Kidney capillary endothelial cell (primary cell): ENCODE measurements at regions not wholly inside any gene's neighbourhood (a gene's known extent, or its start where the extent isn't known, plus 50 kb on each side); places are given as distances from the start of the nearest gene placed in this dataset.
"Not testable (repeated sequence)": the region's sequence is repeated elsewhere in the genome, so short reads cannot be mapped to it uniquely, and the experiment has no call there.

Source experiments
- DNase-seq: peaks from one replicate; pipeline ENCODE4 v3.0.0-alpha.2; 2018; ENCODE audit warnings: low spot score

DNA sequence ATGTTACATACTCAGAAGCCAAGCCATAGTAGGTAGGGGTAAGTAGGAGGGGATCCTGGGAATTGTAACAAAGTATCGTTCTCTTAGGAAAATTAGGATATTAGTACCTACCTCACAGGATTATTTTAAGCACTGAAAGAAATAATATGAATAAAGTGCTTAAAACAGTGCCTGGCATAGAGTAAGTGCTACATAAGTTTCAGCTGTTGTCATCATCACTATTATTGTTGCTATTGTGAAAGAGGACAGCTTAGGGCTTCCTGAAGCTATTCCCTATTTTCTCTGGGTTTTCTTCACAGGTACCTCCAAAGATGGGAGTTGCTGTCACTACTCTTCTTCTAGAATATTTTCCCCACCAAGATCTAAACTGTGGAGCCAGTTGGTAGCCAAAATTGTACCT is 443.7 kb upstream of the FGF16 start:
- DNase-seq = no peak

DNA sequence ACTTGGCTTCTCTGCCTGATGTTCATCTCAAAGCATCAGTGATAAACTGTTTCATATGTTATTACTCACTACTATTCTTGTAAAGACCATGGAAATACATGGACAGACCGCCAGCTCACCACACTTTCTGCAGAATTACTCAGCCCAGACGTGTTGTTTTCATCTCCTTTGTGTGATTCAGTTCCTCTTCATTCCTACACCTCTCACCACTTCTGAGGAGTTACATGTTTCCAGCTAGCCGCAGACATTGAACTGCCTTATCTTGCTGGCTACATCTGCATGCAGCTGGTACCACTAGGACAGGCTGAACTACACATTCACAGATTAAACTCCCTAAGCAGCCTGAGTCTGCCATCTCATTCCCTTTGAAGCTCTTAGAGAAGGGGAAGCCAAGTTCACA is 443.2 kb upstream of the FGF16 start:
- no peak for DNase-seq

DNA sequence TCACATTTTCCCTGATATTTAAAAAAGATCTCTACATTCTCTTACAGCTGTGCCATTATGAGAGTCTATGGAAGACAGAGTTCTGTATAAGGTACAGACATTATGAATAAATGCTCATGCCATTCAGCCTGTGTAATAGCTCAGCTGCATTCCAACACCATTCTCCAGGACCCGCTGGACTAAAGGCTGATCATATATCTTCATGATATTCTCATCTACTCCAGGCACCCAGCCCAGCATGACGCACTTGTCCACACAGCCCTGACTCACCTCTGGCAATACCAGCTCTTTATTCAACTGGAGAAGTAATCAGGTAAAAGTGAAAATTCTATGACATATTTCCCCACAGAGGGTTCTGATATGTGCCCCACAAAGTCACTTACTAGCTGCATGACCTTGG is 437.5 kb upstream of the FGF16 start:
- DNase-seq = no peak

DNA sequence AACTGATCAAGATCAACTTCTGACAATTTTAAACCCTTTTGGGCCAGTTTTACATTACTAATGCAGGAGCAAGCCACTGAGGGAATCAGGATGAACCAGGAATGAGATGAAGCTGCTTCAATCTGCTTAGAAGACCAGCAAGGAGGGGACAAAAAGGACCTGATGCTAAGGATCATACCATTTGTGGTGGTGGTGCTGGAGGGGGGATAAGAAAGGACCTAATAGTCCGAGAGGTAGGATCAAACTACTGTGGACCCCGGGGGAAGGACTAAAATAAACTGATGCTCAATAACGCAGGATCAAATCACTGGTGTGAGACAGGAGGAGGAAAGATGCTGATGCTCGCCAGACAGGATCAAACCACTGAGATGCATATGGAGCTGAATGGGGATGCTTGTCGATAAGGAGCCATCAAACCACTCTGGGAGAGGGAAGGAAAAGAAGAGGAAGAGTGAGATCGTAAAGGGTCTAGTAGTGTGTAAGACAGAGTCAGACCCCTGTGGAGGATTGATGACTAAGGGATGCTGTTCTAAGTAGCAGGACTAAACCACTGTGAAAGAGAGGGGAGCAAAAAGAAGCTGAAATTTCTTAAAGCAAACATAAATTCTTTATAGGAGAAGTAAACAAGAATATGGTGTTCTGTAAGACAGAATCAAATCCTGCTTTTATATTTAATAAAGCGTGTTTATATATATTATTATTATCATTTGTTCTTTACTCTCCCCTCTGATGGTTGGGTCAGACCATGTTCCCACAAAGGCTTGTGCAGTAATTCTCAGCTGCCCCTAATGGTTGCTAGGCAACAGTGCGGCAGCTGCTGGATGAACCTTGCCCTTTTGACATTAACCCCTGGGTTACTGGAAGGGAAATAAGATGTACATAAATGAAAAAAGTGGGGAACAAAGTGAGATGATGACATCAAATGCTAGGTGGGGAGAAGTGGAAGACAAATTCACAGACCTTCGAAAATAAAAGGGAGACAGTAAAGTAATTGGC is 432.5 kb upstream of the FGF16 start:
- no peak for DNase-seq

DNA sequence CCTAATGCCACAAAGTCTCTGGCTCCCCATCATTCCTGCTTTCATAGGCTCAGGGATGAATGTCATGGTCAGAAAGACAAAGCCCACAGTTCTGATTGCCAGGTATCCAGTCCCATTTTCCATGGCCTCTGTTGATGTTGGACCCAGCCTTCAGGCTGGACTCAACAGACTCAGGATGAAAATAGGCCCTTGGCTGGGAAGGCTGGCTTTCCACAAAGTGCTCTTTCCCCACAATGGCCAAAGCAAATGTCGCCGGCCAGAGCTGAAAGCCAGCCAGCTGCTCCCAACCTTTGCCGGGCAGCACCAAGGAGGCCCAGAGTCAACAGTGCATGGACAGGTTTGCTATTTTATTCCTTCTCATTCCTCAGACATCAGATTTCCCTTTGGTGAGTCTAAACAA is 430.1 kb upstream of the FGF16 start:
- no peak for DNase-seq

DNA sequence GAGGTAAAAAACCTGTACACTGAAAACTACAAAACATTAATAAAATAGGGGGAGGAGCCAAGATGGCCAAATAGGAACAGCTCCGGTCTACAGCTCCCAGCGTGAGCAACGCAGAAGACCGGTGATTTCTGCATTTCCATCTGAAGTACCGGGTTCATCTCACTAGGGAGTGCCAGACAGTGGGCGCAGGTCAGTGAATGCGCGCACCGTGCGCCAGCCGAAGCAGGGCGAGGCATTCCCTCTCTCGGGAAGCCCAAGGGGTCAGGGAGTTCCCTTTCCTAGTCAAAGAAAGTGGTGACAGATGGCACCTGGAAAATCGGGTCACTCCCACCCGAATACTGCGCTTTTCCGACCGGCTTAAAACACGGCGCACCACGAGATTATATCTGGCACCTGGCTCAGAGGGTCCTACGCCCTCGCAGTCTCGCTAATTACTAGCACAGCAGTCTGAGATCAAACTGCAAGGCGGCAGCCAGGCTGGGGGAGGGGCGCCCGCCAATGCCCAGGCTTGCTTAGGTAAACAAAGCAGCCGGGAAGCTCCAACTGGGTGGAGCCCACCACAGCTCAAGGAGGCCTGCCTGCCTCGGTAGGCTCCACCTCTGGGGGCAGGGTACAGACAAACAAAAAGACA is 400.9 kb upstream of the FGF16 start:
- not testable (repeated sequence) for DNase-seq

DNA sequence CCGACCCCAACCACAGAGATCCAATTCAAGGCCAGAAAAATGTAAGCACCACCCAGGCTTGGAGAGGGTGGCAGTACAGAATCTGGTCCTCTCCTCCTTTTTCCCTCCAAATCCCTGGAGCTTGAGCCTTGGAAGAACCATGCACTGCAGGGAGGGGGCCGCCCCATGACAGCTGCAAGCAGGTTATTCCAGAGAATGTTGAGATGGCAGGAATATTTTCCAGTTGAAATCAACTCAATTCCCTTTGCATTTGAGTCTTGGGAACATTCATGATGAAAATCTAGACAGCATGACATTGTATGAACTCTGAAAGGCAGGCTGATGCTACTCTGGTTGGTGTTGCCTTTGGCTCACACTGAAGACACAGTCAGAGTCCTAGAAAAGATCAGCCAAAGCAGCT is 386.6 kb upstream of the FGF16 start:
- DNase-seq = no peak

DNA sequence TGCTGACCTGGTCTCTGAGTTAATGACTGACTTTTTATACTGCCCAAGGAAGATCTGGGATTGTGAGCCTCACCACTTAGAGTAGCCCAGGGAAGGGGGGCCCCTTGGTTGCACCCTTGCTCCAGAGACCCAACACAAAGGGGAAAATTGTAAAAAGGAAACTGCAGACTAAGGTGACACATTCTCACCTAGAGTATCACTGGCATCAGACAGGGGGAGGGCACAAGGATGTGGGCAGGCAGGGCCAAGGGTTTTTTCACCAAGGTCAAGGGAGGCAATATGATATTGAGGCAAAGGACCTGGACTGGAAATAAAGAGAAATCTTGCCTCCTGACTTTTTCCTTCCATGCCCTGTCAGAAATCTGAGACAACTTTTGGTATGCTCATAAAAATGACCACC is 386.2 kb upstream of the FGF16 start:
- no peak for DNase-seq

DNA sequence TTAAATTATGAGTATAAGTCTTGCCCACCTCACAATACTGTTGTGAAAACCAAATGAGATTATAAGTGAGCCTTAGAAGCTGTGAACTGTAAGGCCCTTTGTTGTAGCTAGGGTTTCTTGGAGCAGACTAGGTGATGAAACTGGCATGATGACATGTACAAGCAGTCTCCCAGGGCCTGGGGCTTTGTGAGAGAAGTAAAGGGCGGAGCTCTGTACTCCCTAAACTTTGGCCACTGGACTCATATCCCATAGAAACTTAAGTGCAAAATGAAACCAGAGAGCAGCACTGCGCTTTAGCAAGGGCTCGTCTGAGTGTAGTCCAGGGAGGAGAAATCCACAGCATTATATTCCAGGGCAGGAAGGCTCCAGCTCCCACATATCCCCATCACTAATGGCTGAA is 385.6 kb upstream of the FGF16 start:
- no peak for DNase-seq

DNA sequence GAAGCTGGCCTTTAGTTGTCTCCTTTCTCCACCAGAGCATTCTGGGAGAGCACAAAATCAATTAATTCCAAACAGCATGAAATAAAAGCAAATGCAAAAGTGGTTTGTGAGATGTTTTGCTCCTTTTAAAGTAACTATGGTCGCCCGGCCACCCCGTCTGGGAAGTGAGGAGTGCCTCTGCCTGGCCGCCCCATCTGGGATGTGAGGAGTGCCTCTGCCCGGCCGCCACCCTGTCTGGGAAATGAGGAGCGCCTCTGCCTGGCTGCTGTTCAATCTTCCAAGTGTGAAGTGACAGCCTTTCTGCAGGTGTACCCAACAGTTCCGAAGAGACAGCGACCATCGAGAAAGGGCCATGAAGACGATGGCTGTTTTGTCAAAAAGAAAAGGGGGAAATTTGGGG is 381.3 kb upstream of the FGF16 start:
- no peak for DNase-seq

DNA sequence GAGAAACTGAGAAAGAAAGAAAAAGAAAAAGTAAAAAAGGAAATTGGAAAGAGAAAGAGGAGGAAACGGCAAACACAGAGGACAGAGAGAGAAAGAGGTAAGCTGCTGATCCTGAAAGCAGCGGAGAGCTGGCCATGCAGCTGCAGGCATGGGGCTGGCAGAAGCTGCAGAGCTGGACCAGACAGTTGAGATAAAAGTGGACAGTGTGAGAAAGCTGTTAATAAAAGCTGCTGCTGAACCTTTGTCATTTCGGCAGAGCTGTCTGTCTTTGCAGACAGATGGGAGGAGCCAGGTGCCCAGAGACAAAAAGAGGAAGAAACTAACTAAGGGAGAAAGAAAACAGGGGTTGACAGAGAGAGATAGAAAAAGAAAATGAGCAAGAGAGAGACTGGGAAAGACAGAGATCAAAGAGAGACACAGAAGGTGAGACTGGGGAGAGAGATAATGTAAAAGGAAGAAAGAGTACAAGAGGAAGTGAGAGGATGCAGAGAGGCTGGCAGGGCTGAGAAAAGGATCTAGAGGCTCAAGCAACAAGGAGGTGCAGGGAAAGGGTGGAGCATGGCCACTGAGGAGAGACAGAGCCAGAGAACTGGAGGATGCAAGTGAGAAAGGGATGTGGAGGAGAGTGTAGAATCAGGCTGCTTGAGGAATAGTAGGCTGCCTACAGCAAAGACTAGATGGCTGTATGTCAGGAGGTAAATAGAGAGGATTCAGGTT is 376.8 kb upstream of the FGF16 start:
- no peak for DNase-seq

DNA sequence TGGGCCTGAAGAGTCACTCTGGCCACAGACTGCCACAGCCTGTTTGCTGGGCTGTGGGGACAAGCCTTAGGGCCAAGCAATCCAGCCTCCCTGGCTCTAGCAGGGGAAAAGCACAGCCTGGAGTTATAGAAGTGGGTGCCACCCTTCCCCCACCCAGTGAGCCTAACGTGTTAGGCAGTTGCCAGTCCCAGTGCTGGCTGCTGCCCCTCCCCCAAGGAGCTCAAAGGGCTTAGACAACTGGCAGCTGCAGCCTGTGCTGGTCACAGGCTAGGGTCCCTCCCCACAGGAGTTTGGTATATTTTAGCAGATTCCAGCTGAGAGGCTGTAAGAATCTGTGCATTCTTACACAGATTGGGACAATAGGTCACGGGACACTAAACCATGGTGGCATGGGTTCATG is 370.3 kb upstream of the FGF16 start:
- DNase-seq = no peak

DNA sequence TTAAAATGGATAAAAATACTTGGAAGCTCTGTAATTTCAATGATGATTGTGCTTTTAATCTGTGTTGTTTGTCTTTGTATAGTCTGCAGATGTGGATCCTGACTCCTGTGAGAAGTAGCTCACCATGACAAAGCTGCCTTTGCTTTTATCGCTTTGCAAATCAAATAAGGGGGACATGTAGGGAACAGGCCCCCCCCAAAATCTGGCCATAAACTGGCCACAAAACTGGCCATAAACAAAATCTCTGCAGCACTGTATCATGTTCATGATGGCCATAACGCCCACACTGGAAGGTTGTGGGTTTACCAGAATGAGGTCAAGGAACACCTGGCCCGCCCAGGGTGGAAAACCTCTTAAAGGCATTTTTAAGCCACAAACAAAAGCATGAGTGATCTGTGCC is 366.0 kb upstream of the FGF16 start:
- DNase-seq = not testable (repeated sequence)

DNA sequence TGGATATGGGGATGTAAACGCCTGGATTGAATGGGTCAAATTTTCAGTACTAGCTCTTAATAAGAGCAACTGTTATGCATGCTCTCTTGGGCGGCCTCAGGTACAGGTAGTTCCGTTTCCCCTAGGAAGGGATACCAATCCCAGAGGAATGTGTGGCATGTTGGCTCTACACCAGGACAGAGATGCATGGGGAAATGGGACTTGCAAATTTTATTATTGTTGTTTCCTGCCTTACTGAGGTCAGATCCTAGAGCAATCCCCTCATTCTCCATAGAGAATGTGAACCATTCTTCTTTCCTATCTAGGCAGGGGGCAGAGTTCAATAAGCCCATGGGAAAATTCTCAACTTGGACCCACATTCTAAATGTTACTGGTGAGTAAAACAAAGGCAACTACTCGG is 361.8 kb upstream of the FGF16 start:
- no peak for DNase-seq

DNA sequence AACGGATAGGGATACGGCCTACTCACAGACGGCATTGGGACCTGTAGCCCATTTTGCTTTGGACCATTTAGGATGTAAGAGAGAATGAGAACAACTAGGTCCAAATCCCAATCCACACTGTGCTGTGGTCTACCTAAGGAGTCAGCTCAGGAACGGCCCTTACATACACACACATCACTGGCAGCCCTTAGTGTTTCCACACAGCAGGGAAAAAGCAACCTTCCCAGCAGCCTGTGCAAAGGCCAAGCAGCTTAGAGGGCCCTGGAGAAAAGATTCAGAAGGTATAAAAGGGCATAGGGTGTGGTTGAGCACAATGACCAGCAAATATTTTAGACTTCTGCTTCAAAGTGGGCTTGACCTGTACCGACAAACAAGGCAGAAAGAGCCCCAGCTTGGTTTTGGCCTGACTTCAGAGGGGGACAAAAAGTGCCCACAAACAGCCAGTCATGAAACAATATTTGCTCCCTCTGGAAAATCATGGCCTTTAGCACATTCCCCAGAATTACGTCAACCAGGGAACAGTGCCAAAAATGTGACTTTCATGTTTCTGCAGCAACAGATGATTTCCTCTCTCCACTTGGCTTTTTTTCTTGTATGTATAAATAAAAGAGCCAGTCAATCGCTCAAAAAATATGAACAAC is 359.5 kb upstream of the FGF16 start:
- DNase-seq = peak; percentile 47

DNA sequence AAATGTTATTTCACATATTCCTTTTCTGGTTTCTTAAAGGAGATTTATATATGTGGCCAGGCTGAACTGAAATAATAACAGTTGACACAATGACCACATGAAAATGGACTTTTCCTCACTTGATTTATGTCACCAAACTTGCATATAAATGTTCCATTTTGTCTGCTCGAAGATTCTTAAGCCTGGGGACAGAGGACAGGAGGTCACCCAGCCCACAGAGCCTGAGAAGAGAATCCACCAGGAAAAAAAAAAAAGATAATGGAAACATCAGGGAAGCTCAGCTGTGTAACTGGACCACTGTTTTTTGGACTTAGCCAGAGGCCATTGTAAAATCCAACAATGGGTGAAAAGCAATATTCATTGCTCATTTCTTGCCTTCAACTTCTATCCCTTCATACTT is 359.0 kb upstream of the FGF16 start:
- DNase-seq = no peak

DNA sequence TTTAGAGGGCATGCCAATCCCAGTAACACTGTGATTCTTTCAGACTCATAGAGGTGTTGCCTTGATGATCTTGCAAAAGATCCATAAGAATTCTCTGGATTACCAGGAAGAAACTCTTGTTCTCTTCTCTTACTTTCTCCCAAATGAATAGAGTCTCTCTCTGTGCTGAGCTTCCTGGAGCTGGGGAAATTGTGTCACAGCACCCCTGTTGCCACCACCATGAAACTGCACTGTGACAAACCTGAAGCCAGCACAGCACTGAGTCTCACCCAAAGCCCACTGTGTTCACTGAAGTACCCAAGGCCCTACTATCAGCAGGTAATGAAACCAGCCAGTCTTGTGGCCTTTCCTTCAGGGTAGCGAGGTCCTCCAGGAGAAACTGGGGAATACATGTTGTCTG is 332.7 kb upstream of the FGF16 start:
- DNase-seq = no peak

DNA sequence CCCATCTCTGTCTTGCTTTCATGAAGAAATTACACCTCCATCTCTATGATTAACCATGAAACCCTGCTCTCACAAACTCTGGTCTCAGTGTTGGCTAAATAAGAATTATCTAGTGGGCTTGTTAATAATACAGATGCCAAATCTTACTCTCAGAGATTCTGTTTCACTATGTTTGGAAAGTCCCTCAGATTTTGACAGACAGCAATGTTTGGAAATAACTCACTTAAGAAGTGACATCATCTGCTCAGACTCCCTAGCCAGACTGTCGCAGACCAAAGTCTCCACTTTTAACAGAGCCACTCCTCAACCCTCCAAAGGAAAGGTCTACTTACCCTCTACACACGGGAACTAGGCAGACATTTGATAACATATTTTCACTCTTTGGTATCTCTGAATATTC is 328.5 kb upstream of the FGF16 start:
- DNase-seq = no peak

DNA sequence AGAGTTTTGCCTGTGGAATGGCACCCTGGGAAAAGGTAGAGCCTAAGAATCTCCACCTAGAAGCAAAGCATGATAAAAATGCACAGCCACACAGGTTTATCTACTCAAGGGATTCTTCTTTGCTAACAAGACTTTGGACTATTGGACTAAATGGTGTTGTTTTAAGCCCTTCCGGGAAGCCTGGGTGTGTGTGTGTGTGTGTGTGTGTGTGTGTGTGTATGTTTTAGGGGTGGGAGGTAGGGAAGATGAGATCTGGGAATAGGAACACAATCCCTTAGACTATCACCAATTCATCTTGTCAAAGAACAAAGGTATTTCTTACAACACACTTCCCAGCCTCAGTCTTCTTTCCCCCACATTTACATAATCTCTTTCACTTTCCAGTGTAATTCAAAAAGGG is 327.5 kb upstream of the FGF16 start:
- DNase-seq = no peak

DNA sequence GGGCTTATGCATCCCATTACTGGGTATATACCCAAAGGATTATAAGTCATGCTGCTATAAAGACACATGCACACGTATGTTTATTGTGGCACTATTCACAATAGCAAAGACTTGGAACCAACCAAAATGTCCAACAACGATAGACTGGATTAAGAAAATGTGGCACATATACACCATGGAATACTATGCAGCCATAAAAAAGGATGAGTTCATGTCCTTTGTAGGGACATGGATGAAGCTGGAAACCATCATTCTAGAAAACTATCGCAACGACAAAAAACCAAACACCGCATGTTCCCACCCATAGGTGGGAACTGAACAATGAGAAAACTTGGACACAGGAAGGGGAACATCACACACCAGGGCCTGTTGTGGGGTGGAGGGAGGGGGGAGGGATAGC is 323.3 kb upstream of the FGF16 start:
- not testable (repeated sequence) for DNase-seq

DNA sequence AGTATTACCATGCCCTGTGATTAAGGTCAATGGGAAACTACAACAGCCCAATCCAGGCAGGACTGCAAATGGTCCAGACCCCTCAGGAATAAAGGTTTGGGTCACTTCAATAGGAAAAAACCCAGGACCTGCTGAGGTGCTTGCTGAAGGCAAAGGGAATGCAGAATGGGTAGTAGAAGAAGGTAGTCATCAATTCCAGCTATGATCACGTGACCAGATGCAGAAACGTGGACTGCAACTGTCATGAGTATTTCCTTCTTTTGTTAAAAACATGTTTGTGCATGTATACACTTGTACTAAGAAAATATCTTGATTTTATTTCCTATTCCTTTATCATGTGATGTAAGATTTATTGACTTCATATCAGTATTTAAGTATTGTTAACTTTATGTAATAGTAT is 319.6 kb upstream of the FGF16 start:
- not testable (repeated sequence) for DNase-seq

DNA sequence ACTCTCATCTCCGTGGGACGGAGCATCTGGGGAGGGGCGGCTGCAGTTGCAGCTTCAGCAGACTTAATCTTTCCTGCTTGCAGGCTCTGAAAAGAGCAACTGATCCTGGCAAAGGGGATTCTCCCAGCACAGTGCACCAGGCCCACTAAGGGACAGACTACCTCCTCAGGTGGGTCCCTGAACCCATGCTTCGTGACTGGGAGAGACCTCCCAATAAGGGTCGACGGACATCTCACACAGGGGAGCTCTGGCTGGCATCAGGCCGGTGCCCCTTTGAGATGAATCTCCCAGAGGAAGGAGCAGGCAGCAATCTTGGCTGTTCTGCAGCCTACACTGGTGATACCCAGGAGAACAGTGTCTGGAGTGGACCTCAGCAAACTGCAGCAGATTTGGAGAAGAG is 303.3 kb upstream of the FGF16 start:
- no peak for DNase-seq
